ENCODE measurements at regions not wholly inside any gene's neighbourhood (a gene's known extent, or its start where the extent isn't known, plus 50 kb on each side); places are given as distances from the start of the nearest gene placed in this dataset.

DNA sequence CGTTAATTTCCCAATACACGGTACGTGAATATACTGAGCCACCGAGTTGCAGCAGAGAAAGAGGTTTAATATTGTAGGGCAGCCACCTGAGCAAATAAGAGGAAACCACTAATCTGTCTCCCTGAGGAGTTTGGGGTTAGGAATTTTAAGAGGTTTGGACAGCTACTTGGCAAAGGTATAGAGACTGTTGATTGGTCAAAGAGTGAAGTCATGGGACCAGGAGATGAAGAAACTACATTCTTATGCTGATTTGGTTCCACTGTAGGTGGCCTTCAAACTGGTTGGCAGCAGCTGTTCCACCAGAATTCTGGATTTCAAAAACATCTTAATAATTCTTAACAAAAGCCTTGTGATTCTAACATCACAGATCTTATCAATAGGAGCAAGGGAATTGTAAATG, 485.4 kb upstream of the PRMT6 start:
- TF ChIP-seq, protein P1, sequence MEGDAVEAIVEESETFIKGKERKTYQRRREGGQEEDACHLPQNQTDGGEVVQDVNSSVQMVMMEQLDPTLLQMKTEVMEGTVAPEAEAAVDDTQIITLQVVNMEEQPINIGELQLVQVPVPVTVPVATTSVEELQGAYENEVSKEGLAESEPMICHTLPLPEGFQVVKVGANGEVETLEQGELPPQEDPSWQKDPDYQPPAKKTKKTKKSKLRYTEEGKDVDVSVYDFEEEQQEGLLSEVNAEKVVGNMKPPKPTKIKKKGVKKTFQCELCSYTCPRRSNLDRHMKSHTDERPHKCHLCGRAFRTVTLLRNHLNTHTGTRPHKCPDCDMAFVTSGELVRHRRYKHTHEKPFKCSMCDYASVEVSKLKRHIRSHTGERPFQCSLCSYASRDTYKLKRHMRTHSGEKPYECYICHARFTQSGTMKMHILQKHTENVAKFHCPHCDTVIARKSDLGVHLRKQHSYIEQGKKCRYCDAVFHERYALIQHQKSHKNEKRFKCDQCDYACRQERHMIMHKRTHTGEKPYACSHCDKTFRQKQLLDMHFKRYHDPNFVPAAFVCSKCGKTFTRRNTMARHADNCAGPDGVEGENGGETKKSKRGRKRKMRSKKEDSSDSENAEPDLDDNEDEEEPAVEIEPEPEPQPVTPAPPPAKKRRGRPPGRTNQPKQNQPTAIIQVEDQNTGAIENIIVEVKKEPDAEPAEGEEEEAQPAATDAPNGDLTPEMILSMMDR (IDR thresholded peaks at IDR 0.05; ENCODE audit: low read length, missing control alignments) = no peak
- H3K4me3 ChIP-seq (replicated peaks; ENCODE audit: low read depth, low read length) = no peak overlapping the region
- DNase-seq (ENCODE audit: low read depth) = no peak

DNA sequence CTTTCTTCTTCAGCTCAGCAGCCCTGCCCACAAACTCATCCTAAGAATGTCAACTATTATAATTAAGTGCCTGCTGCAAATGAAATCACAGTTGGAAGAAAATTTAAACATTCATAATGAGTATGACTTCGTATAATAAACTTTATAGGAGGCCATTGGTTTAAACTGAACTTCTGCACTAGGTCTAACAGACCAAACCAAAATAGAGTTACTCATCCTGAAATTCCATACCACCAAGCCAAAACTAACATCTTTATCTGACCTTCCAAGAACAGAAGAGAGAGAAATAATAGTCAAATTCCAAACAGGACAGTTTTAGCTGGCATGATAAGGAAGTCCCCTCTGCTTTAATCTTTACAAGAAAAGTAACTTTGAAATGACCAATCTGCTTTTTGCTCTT, 472.4 kb upstream of the PRMT6 start:
- no peak for DNase-seq (ENCODE audit: low read depth)
- no peak overlapping the region for H3K4me3 ChIP-seq (replicated peaks; ENCODE audit: low read depth, low read length)
- TF ChIP-seq, protein P1 (IDR thresholded peaks at IDR 0.05; ENCODE audit: low read length, missing control alignments) = no peak

DNA sequence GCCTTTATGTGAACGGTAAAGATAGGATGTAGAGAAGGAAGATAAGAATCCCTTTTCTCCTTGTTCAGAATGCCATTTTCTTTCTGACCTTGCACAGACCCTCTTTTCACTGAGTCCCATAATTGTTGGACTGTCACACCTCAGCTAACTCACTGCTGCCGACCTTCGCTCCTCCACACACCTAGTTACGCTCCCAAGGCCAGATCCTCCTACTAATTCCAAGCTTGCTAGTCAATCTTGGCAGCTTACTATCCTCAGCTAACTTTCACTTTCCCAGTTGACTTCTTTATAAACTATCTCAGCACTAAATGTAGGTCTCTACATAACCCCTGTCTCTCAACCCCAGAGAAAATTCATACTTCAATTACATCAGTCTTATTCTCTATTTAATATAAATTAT, 471.8 kb upstream of the PRMT6 start:
- no peak for DNase-seq (ENCODE audit: low read depth)
- TF ChIP-seq, protein P1 (IDR thresholded peaks at IDR 0.05; ENCODE audit: low read length, missing control alignments) = no peak
- H3K4me3 ChIP-seq (replicated peaks; ENCODE audit: low read depth, low read length) = no peak overlapping the region

DNA sequence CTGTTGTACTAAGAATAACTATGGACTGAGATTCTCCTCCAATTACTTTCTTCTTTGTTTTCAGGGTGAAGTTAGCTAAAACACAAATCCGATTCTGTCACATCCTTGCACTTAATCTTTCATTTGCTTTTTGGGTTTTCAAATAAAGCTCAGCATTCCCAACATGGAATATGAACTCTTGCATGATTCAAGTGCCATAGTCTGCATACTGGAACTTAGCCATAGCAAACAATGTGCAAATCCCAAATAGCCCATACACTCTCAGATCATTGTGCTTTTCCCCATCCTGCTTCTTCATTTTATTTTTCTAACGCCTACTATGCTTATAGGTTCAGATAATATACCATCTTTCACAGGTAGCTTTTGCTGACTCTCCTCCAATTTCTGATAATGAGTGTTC, 455.8 kb upstream of the PRMT6 start:
- no peak for DNase-seq (ENCODE audit: low read depth)
- TF ChIP-seq, protein P1 (IDR thresholded peaks at IDR 0.05; ENCODE audit: low read length, missing control alignments) = no peak
- no peak overlapping the region for H3K4me3 ChIP-seq (replicated peaks; ENCODE audit: low read depth, low read length)

DNA sequence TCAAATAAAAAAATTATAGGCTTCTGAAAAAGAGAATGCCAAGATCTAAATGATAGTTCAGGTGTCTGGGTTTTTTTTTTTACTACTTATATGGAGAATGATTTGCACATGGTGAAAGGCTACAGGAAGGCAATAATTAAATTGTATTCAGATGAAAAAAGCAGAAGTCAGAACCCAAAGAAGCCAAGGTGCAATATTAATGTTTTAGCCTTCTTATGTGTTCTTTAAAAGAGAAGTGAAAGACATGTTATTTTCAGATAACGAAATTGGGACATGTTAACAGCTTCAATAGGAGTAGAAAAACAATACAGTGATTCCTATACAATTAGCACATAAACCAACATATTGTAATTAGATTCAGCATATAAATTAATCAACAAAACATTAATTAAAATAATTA, 452.9 kb upstream of the PRMT6 start:
- TF ChIP-seq, protein P1 (IDR thresholded peaks at IDR 0.05; ENCODE audit: low read length, missing control alignments) = no peak
- no peak for DNase-seq (ENCODE audit: low read depth)
- no peak overlapping the region for H3K4me3 ChIP-seq (replicated peaks; ENCODE audit: low read depth, low read length)

DNA sequence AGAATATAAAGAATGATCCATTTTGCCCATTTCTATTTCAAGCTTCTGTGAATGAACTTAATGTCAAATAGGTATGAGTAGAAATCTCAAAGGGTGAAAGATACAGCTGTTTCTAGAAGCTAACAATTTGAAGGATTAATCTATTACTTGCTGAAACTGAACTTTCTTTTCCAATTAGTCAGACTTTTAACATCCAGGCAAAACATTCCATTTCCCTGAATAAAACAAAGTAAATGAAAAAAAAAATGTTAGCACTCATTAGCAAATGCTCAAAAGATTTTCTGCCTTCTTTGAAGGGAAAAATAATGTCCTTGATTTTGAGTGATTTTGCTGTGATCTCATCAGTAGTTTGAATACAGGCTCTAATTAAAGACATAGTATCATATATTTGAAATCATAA, 447.6 kb upstream of the PRMT6 start:
- TF ChIP-seq, protein P1 (IDR thresholded peaks at IDR 0.05; ENCODE audit: low read length, missing control alignments) = no peak
- H3K4me3 ChIP-seq (replicated peaks; ENCODE audit: low read depth, low read length) = no peak overlapping the region
- no peak for DNase-seq (ENCODE audit: low read depth)

DNA sequence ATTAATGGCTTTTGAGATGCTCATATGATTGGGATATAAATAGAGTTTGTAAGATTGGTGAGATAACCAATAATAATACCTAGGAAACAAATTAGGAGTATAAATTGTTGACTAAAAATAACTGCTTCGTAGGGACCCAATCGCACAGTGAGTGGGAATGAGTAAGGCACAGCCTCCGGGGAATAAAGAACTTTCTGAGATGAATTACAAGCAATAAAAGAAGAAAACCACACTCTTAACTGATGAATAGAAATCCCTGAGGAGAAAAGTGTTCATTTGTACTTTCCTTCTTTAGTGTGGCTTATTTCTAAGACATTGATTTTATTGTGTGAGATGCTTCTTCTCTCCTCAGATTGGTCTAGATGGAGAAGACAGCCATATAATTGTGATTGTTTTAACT, 443.4 kb upstream of the PRMT6 start:
- TF ChIP-seq, protein P1 (IDR thresholded peaks at IDR 0.05; ENCODE audit: low read length, missing control alignments) = no peak
- no peak for DNase-seq (ENCODE audit: low read depth)
- H3K4me3 ChIP-seq (replicated peaks; ENCODE audit: low read depth, low read length) = no peak overlapping the region
